Astrocyte of the cerebellum (primary cell): ENCODE measurements at regions not wholly inside any gene's neighbourhood (a gene's known extent, or its start where the extent isn't known, plus 50 kb on each side); places are given as distances from the start of the nearest gene placed in this dataset.

Source experiments
- DNase-seq: peaks from one replicate; pipeline ENCODE4 v3.0.0-alpha.2; 2011; ENCODE audit warnings: low read depth
- H3K4me3 ChIP-seq: 2 replicates; pipeline ENCODE4 v1.5.1; 2011; ENCODE audit warnings: mild to moderate bottlenecking, low read depth, low read length, moderate library complexity
- in situ Hi-C: cut with HindIII; loops from 2 replicates; pipeline ENCODE4 v1.10.0; 2017; ENCODE audit warnings: low sequenced_read_pairs
- TF ChIP-seq, protein P1 (sequence below): IDR thresholded peaks from 2 replicates; pipeline ENCODE4 v1.5.1; 2012; ENCODE audit warnings: low read length, low read depth, moderate library complexity, mild to moderate bottlenecking; ENCODE audit errors: missing control alignments

DNA sequence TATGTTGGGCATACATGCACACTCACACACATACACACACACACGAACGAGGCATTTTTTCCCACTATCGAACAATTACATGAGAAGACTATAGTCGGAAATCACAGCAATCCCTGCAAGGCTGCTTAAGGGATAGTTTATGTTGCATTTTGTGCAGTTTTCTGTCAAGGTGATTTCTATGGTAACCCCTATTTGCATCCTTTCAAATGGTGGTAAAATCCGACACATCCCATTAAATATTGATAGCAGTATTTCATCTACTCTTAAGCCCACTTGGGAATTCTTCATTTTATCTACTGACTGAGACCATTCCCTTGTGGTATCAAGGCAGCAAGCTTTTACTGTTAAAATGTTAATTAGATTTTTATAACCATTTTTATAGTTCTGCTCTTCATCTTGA is 457.8 kb downstream of the HACE1 start:
- no peak overlapping the region for H3K4me3 ChIP-seq
- in situ Hi-C loops: no loop called here
- TF ChIP-seq, protein P1, sequence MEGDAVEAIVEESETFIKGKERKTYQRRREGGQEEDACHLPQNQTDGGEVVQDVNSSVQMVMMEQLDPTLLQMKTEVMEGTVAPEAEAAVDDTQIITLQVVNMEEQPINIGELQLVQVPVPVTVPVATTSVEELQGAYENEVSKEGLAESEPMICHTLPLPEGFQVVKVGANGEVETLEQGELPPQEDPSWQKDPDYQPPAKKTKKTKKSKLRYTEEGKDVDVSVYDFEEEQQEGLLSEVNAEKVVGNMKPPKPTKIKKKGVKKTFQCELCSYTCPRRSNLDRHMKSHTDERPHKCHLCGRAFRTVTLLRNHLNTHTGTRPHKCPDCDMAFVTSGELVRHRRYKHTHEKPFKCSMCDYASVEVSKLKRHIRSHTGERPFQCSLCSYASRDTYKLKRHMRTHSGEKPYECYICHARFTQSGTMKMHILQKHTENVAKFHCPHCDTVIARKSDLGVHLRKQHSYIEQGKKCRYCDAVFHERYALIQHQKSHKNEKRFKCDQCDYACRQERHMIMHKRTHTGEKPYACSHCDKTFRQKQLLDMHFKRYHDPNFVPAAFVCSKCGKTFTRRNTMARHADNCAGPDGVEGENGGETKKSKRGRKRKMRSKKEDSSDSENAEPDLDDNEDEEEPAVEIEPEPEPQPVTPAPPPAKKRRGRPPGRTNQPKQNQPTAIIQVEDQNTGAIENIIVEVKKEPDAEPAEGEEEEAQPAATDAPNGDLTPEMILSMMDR: no peak
- DNase-seq: no peak

DNA sequence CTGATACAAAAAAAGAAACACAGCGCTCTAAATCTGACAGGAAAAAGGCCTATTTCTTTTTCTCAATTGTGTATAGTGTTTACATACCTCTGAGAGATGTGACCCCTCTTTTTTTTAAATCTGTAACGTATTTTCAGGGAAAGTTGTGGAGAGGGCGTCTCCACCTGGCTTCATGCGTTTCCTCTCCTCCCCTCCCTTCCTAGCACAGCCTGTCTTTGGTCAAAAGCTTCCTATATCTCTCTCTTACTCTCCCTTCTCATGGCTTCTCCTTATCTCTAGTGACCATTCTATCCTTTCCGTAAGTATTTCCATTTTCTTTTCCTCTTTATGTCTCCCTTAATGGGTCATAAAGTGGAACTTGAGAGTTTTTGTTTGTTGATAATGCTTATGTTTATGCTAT is 458.9 kb downstream of the HACE1 start:
- TF ChIP-seq, protein P1: no peak
- in situ Hi-C loops: no loop called here
- no peak for DNase-seq
- H3K4me3 ChIP-seq: no peak overlapping the region

DNA sequence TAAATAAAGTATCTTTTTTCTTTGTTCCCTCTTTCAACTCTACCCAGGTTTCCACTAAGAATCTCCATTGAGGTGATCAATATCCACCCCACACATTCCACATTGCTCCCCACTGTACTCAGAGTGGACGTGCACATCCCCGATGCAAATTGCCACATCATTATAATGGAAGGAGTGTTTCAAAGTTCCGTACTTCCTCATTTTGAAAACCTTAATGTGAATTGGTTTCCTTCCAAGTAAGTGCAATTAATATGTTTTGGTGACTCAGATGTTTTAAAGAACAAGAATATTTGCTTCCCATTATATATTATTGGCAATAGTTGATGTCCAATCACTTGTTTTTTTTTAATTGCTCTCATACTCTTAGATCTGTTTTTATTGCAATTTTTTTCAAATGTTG is 463.6 kb downstream of the HACE1 start:
- DNase-seq: no peak

DNA sequence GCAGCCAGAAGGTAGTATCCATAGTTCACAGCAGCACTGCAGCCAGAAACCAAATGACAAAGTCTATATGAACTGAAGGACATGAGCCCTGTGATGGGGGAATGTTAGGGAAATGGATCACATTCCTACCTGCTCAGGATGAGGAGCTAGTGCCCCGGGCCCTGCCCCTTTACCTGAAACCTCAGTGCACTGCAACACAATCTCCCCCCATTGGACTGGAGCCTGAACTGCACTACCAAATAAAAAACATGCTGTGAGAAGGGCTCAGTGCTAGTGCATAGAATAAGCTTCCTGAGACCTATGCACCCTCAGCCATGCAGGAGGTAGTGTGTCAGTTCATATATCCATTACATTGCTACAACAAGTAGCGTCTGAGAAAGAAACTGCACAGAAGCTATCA is 477.8 kb downstream of the HACE1 start:
- in situ Hi-C loops: no loop called here
- no peak overlapping the region for H3K4me3 ChIP-seq
- TF ChIP-seq, protein P1: no peak
- DNase-seq: no peak

More for the DNA sequence above, 463.6 kb downstream of the HACE1 start:
- H3K4me3 ChIP-seq: no peak overlapping the region
- TF ChIP-seq, protein P1: no peak
- in situ Hi-C loops: no loop called here

DNA sequence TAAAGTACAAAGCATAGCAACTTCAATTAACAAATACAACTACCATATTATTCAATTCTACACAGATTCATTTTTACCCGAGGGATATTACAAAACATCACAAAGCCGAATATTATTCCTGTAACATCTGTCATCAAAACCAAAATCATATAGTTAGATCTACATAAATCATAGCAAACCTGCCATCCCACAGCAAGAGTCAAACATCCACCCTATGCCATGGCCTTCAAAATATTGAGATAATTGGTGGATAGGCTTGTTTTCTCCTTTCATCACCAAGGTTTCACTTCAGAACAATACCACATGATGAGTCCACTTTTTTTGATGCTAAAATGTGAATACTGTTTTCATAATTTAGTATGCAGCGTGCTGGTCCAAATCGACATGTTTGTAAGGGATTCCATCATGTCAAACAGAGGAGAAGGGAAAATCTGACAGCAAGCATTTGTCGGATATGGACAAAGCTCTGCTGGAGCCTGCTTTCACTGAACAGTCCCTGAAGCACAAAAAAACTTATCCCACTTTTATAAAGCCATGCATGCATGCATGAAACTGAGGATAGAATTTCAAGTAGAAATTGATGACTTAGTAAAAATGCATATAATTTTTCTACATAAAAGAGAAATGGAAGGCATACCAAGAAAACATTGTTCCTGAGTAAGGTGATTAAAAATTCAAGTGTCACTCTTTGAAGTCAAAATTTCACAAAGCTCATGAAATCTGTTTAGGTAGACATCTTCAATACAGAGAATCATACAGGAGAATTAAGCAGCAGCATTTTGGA is 494.1 kb downstream of the HACE1 start:
- in situ Hi-C loops: no loop called here
- H3K4me3 ChIP-seq: no peak overlapping the region
- no peak for DNase-seq
- TF ChIP-seq, protein P1: no peak

DNA sequence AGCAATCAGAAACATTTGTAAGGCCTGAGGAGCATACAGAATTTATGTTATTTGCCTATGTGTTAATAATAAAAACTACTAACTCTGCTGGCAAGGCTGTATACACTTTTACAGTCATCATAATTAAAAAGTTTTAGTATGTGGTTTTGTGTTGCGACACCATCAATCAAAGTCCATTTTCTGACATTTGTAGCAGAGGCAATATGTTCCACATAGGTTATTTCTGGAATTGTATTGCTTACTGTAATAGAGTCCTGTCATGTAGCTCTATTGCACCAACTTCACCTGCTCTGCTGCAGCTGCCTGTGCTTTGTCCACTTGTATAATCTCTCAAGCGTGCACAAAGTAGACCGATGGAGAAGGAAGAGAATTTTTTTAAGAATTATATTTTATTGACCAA is 501.8 kb downstream of the HACE1 start:
- DNase-seq: no peak
- TF ChIP-seq, protein P1: no peak
- in situ Hi-C loops: no loop called here

More for the DNA sequence above, 501.8 kb downstream of the HACE1 start:
- H3K4me3 ChIP-seq: no peak overlapping the region
